IMR-90 (cell line): ENCODE measurements at regions not wholly inside any gene's neighbourhood (a gene's known extent, or its start where the extent isn't known, plus 50 kb on each side); places are given as distances from the start of the nearest gene placed in this dataset.
A peak's percentile ranks its signal among the peaks of the same experiment; 100 is the strongest.

Experiments used
- ATAC-seq: fragments of 200-7000 bp; cut with Tn5 transposase; 2 replicates; pipeline ENCODE4 v1.9.1; 2020; ENCODE audit warnings: low read depth, mild to moderate bottlenecking, moderate library complexity
- BruUV-seq: library from RNA; stranded (reverse); fragments of 400-500 nt; replicated peaks from 2 replicates; lab custom pipeline; 2021; lab: Mats Ljungman, UMichigan
- CTCF ChIA-PET: fragments of 300-600 bp; formaldehyde crosslinking; extraction: SDS; loops from one replicate; lab custom pipeline; 2021; ENCODE audit warnings: antibody characterized with exemption; lab: Yijun Ruan, JAX
- POLR2A ChIA-PET: fragments of 300-600 bp; sonication (Branson Sonifier 250); formaldehyde crosslinking; loops from one replicate; lab custom pipeline; 2022; ENCODE audit warnings: antibody characterized with exemption; ENCODE audit not compliant: unreplicated experiment; lab: Charles Lee
- DNase-seq: peaks from one replicate; pipeline ENCODE4 v3.0.0; 2013
- H2AFZ ChIP-seq: replicated peaks from 2 replicates; pipeline ENCODE3; 2013; ENCODE audit warnings: low read length, mild to moderate bottlenecking; ENCODE audit not compliant: poor library complexity
- H2AK5ac ChIP-seq: 2 replicates; pipeline ENCODE4 v1.6.1; 2013; ENCODE audit warnings: low read depth, low read length, inconsistent platforms
- H2AK9ac ChIP-seq: replicated peaks from 2 replicates; pipeline ENCODE3; 2013; ENCODE audit warnings: mild to moderate bottlenecking, low read depth, low read length, moderate library complexity; ENCODE audit not compliant: poor library complexity
- H2BK120ac ChIP-seq: 2 replicates; pipeline ENCODE4 v1.6.1; 2013; ENCODE audit warnings: low read depth, low read length, inconsistent platforms
- H2BK15ac ChIP-seq: 3 replicates; pipeline ENCODE4 v1.6.1; 2013; ENCODE audit warnings: low read depth, low read length, inconsistent platforms
- H2BK20ac ChIP-seq: 2 replicates; pipeline ENCODE4 v1.6.1; 2013; ENCODE audit warnings: low read depth, mild to moderate bottlenecking, inconsistent platforms, low read length, moderate library complexity
- H2BK5ac ChIP-seq: 2 replicates; pipeline ENCODE4 v1.6.1; 2013; ENCODE audit warnings: mild to moderate bottlenecking, low read depth, low read length, inconsistent platforms; ENCODE audit not compliant: poor library complexity, severe bottlenecking
- H3K14ac ChIP-seq: replicated peaks from 2 replicates; pipeline ENCODE4 v1.6.1; 2013; ENCODE audit warnings: low read depth, low read length, inconsistent platforms
- H3K18ac ChIP-seq: 2 replicates; pipeline ENCODE4 v1.6.1; 2013; ENCODE audit warnings: low read depth, low read length, control low read depth
- H3K23ac ChIP-seq: 2 replicates; pipeline ENCODE4 v1.6.1; 2013; ENCODE audit warnings: low read depth, low read length, inconsistent platforms
- H3K27ac ChIP-seq: 2 replicates; pipeline ENCODE4 v1.5.1; 2013; ENCODE audit warnings: mild to moderate bottlenecking, control low read depth, low read length; ENCODE audit not compliant: insufficient read depth
- H3K27me3 ChIP-seq: 2 replicates; pipeline ENCODE4 v1.6.1; 2013; ENCODE audit warnings: low read length; ENCODE audit not compliant: control insufficient read depth, insufficient read depth
- H3K36me3 ChIP-seq: 2 replicates; pipeline ENCODE4 v1.6.1; 2013; ENCODE audit warnings: low read length, mixed read lengths; ENCODE audit not compliant: control insufficient read depth, insufficient read depth
- H3K4ac ChIP-seq: 2 replicates; pipeline ENCODE4 v1.6.1; 2013; ENCODE audit warnings: low read depth, low read length, inconsistent platforms
- H3K4me1 ChIP-seq: 2 replicates; pipeline ENCODE4 v1.6.1; 2013; ENCODE audit warnings: low read length, mixed read lengths; ENCODE audit not compliant: control insufficient read depth, insufficient read depth
- H3K4me2 ChIP-seq: 2 replicates; pipeline ENCODE4 v1.6.1; 2013; ENCODE audit warnings: low read depth, mild to moderate bottlenecking, control low read depth, low read length, moderate library complexity
- H3K4me3 ChIP-seq: 2 replicates; pipeline ENCODE4 v1.5.1; 2013; ENCODE audit warnings: low read depth, mild to moderate bottlenecking, control low read depth, low read length, moderate library complexity; ENCODE audit not compliant: insufficient read depth
- H3K56ac ChIP-seq: 2 replicates; pipeline ENCODE4 v1.6.1; 2013; ENCODE audit warnings: low read length, inconsistent platforms; ENCODE audit not compliant: insufficient read depth; ENCODE audit errors: extremely low read depth
- H3K79me1 ChIP-seq, 2 experiments: 2 replicates each; pipeline ENCODE4 v1.6.1; 2013; ENCODE audit warnings: low read length in 2 of 2, inconsistent platforms in 1 of 2, low read depth in 1 of 2
- H3K9ac ChIP-seq: 2 replicates; pipeline ENCODE4 v1.6.1; 2013; ENCODE audit warnings: low read depth, low read length, control low read depth
- H3K9me1 ChIP-seq: 2 replicates; pipeline ENCODE4 v1.6.1; 2013; ENCODE audit warnings: low read length, inconsistent platforms; ENCODE audit not compliant: insufficient read depth
- H3K9me3 ChIP-seq: 2 replicates; pipeline ENCODE4 v1.6.1; 2013; ENCODE audit warnings: low read length; ENCODE audit not compliant: control insufficient read depth, insufficient read depth
- H4K20me1 ChIP-seq: 2 replicates; pipeline ENCODE4 v1.6.1; 2013; ENCODE audit warnings: low read length, inconsistent platforms; ENCODE audit not compliant: insufficient read depth
- H4K5ac ChIP-seq: 2 replicates; pipeline ENCODE4 v1.6.1; 2013; ENCODE audit warnings: mild to moderate bottlenecking, low read depth, low read length, control low read depth
- H4K8ac ChIP-seq, 2 experiments: 2 replicates each; pipeline ENCODE4 v1.6.1; 2013; ENCODE audit warnings: low read depth in 2 of 2, low read length in 2 of 2, control low read depth in 1 of 2, inconsistent platforms in 1 of 2
- H4K91ac ChIP-seq: 2 replicates; pipeline ENCODE4 v1.6.1; 2013; ENCODE audit warnings: low read depth, low read length, inconsistent platforms; ENCODE audit not compliant: insufficient read depth
- BHLHE40 ChIP-seq: fragments of 150-350 bp; IDR thresholded peaks from 2 replicates; pipeline ENCODE4 v1.6.1; 2016; ENCODE audit warnings: mild to moderate bottlenecking, low read depth, low read length
- CEBPB ChIP-seq: IDR thresholded peaks from 2 replicates; pipeline ENCODE4 v1.6.1; 2012; ENCODE audit warnings: low read depth, low read length, improper control_type of control experiment
- CHD1 ChIP-seq: IDR thresholded peaks from 2 replicates; pipeline ENCODE4 v1.6.1; 2012; ENCODE audit warnings: low read depth, low read length, improper control_type of control experiment
- CTCF ChIP-seq: conservative IDR thresholded peaks from 2 replicates; pipeline ENCODE4 v1.5.1; 2012; ENCODE audit warnings: mild to moderate bottlenecking, low read depth, low read length, improper control_type of control experiment
- ELK1 ChIP-seq: fragments of 150-350 bp; IDR thresholded peaks from 2 replicates; pipeline ENCODE4 v1.6.1; 2016; ENCODE audit warnings: low read depth, mild to moderate bottlenecking, low read length, moderate library complexity, borderline replicate concordance
- FOS ChIP-seq: fragments of 150-350 bp; IDR thresholded peaks from 2 replicates; pipeline ENCODE4 v1.6.1; 2016; ENCODE audit warnings: low read depth, low read length
- MAFK ChIP-seq: IDR thresholded peaks from 2 replicates; pipeline ENCODE4 v1.6.1; 2012; ENCODE audit warnings: low read depth, low read length, improper control_type of control experiment
- MAZ ChIP-seq: IDR thresholded peaks from 2 replicates; pipeline ENCODE4 v1.6.1; 2012; ENCODE audit warnings: low read depth, mild to moderate bottlenecking, low read length, improper control_type of control experiment, moderate library complexity, borderline replicate concordance
- MXI1 ChIP-seq: IDR thresholded peaks from 2 replicates; pipeline ENCODE4 v1.6.1; 2012; ENCODE audit warnings: low read depth, mild to moderate bottlenecking, low read length, moderate library complexity, borderline replicate concordance
- NFE2L2 ChIP-seq: fragments of 150-350 bp; IDR thresholded peaks from 2 replicates; pipeline ENCODE4 v1.6.1; 2016; ENCODE audit warnings: low read depth, mild to moderate bottlenecking, low read length
- POLR2A ChIP-seq: IDR thresholded peaks from 2 replicates; pipeline ENCODE4 v1.6.1; 2012; ENCODE audit warnings: mild to moderate bottlenecking, low read depth, low read length
- RAD21 ChIP-seq: IDR thresholded peaks from 2 replicates; pipeline ENCODE4 v1.6.1; 2012; ENCODE audit warnings: low read length, improper control_type of control experiment
- RCOR1 ChIP-seq: IDR thresholded peaks from 2 replicates; pipeline ENCODE4 v1.6.1; 2012; ENCODE audit warnings: mild to moderate bottlenecking, low read length, improper control_type of control experiment; ENCODE audit not compliant: insufficient replicate concordance
- RFX5 ChIP-seq: IDR thresholded peaks from 2 replicates; pipeline ENCODE4 v1.8.0; 2012; ENCODE audit warnings: low read depth, mild to moderate bottlenecking, low read length, moderate library complexity
- SMC3 ChIP-seq: fragments of 150-350 bp; IDR thresholded peaks from 2 replicates; pipeline ENCODE4 v1.6.1; 2016; ENCODE audit warnings: low read depth, mild to moderate bottlenecking, antibody characterized with exemption, low read length, moderate library complexity
- USF2 ChIP-seq: fragments of 150-350 bp; IDR thresholded peaks from 2 replicates; pipeline ENCODE4 v1.6.1; 2017; ENCODE audit warnings: mild to moderate bottlenecking, antibody characterized with exemption, low read length, low read depth
- whole genome bisulfite sequencing, 2 experiments: methylation state at CpG; one replicate each; pipeline versions ENCODE4 v1.1.5 to v1.1.7; 2013; ENCODE audit warnings: missing lambda C conversion rate in 2 of 2; ENCODE audit not compliant: insufficient read length in 1 of 2; ENCODE audit errors: extremely low coverage in 2 of 2; 5-methylcytosine and 5-hydroxymethylcytosine counted together
- dilution Hi-C: fragments of 300-500 bp; cut with HindIII; formaldehyde crosslinking; loops from one replicate; pipeline ENCODE4 v1.14.3; 2018; ENCODE audit warnings: low sequenced_read_pairs; ENCODE audit not compliant: unreplicated experiment
- in situ Hi-C: fragments of 300-500 bp; cut with MboI; formaldehyde crosslinking; loops from 3 replicates; pipeline ENCODE4 v1.14.3; 2019; ENCODE audit warnings: low sequenced_read_pairs, inconsistent platforms, mixed read lengths
- intact Hi-C: fragments of 100-400 bp; cut with micrococcal nuclease; formaldehyde crosslinking; loops from 2 replicates; pipeline ENCODE4 v1.10.0; 2022

GRCh38 chr6:47165918-47166317, 123.8 kb upstream of the ADGRF1 start:
- peaks cover 17% of the 10 kb centered on the region for H3K4me1 ChIP-seq
- no peaks in the 10 kb centered on the region for H3K79me1 ChIP-seq
- H3K56ac ChIP-seq: no peak overlapping the region
- peak overlapping the region in 1 of 2 experiments; percentile 26; a peak in 2 of 4 replicates for H4K8ac ChIP-seq
- no peaks in the 10 kb centered on the region for H3K27me3 ChIP-seq
- H4K91ac ChIP-seq: no peak overlapping the region
- peak overlapping the region; percentile 45; the same call in 1 of the 2 replicates for H4K5ac ChIP-seq
- peak overlapping the region; percentile 87 for H2BK5ac ChIP-seq
- H2BK15ac ChIP-seq: 0 out of 3 replicates have a peak overlapping the region, but pooled peaks have one; percentile 7
- no peak overlapping the region for H2AFZ ChIP-seq
- BruUV-seq: no TSS peak
- peak overlapping the region; percentile 75; the same call in 1 of the 2 replicates for H2BK120ac ChIP-seq
- H3K23ac ChIP-seq: no peak overlapping the region; the same call in 1 of the 2 replicates
- ATAC-seq (peak; percentile 27), DNase-seq (peak; percentile 59)
- H3K9me1 ChIP-seq: peaks cover 7% of the 10 kb centered on the region; the same call in 1 of the 2 replicates
- H2AK9ac ChIP-seq: no peak overlapping the region
- dilution Hi-C loops (no loop called here), in situ Hi-C loops (no loop called here), intact Hi-C loops (loop anchor here (5.0 kb wide), 1 partner anchor 76 kb away; no protein-coding TSS in a partner anchor)
- no peak overlapping the region for H3K9ac ChIP-seq
- peak overlapping the region; percentile 55; the same call in 1 of the 2 replicates for H3K27ac ChIP-seq
- CTCF ChIA-PET: no interaction called here
- peak overlapping the region; percentile 89; the same call in 1 of the 2 replicates for H3K18ac ChIP-seq
- H4K20me1 ChIP-seq: no peaks in the 10 kb centered on the region
- no peak overlapping the region for H2AK5ac ChIP-seq
- TF ChIP-seq BHLHE40: no peak
- TF ChIP-seq CHD1: no peak
- no peak for TF ChIP-seq CEBPB
- no peak for TF ChIP-seq NFE2L2
- no peak for TF ChIP-seq CTCF
- no peak for TF ChIP-seq SMC3
- no peak for TF ChIP-seq USF2
- no peak for TF ChIP-seq RCOR1
- no peak for TF ChIP-seq RFX5
- no peak for TF ChIP-seq RAD21
- TF ChIP-seq FOS: no peak
- no peak for TF ChIP-seq MXI1
- TF ChIP-seq POLR2A: no peak
- TF ChIP-seq ELK1: no peak
- TF ChIP-seq MAFK: no peak
- TF ChIP-seq MAZ: no peak
- peak overlapping the region; percentile 56; the same call in 1 of the 2 replicates for H3K4me2 ChIP-seq
- 100% methylated on average over 1 of the region's 1 CpG; no CpG with 5 or more reads in 1 of the 2 experiments for WGBS, 2 experiments
- H3K4me3 ChIP-seq: no peak overlapping the region
- H2BK20ac ChIP-seq: peak overlapping the region; percentile 74
- H3K14ac ChIP-seq: 0 out of 2 replicates have a peak overlapping the region, but pooled peaks have one; percentile 38
- no peaks in the 10 kb centered on the region for H3K36me3 ChIP-seq
- no peaks in the 10 kb centered on the region for H3K9me3 ChIP-seq
- POLR2A ChIA-PET: interaction anchor here (0.6 kb wide), 1 partner anchor 31 kb away, joined by 14 read pairs; no protein-coding TSS in a partner anchor
- H3K4ac ChIP-seq: peak overlapping the region; percentile 25; the same call in 1 of the 2 replicates
